ENCODE measurements at regions not wholly inside any gene's neighbourhood (a gene's known extent, or its start where the extent isn't known, plus 50 kb on each side); places are given as distances from the start of the nearest gene placed in this dataset.

- TF ChIP-seq, protein P1, sequence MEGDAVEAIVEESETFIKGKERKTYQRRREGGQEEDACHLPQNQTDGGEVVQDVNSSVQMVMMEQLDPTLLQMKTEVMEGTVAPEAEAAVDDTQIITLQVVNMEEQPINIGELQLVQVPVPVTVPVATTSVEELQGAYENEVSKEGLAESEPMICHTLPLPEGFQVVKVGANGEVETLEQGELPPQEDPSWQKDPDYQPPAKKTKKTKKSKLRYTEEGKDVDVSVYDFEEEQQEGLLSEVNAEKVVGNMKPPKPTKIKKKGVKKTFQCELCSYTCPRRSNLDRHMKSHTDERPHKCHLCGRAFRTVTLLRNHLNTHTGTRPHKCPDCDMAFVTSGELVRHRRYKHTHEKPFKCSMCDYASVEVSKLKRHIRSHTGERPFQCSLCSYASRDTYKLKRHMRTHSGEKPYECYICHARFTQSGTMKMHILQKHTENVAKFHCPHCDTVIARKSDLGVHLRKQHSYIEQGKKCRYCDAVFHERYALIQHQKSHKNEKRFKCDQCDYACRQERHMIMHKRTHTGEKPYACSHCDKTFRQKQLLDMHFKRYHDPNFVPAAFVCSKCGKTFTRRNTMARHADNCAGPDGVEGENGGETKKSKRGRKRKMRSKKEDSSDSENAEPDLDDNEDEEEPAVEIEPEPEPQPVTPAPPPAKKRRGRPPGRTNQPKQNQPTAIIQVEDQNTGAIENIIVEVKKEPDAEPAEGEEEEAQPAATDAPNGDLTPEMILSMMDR (IDR thresholded peaks at IDR 0.05), result no peak
- TF ChIP-seq ELF1 (IDR thresholded peaks at IDR 0.05), result no peak
- no peak for TF ChIP-seq GATA2 (CRISPR knock-in tag; IDR thresholded peaks at IDR 0.05)
- TF ChIP-seq, protein P2, sequence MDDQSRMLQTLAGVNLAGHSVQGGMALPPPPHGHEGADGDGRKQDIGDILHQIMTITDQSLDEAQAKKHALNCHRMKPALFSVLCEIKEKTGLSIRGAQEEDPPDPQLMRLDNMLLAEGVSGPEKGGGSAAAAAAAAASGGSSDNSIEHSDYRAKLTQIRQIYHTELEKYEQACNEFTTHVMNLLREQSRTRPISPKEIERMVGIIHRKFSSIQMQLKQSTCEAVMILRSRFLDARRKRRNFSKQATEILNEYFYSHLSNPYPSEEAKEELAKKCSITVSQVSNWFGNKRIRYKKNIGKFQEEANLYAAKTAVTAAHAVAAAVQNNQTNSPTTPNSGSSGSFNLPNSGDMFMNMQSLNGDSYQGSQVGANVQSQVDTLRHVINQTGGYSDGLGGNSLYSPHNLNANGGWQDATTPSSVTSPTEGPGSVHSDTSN (IDR thresholded peaks at IDR 0.05), result no peak
- no peak for TF ChIP-seq RAD21 (IDR thresholded peaks at IDR 0.05; ENCODE audit: low read length)
- no peak for TF ChIP-seq ZBTB33 (IDR thresholded peaks at IDR 0.05; ENCODE audit: borderline replicate concordance, low read depth)
- TF ChIP-seq, protein P3, sequence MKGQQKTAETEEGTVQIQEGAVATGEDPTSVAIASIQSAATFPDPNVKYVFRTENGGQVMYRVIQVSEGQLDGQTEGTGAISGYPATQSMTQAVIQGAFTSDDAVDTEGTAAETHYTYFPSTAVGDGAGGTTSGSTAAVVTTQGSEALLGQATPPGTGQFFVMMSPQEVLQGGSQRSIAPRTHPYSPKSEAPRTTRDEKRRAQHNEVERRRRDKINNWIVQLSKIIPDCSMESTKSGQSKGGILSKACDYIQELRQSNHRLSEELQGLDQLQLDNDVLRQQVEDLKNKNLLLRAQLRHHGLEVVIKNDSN (IDR thresholded peaks at IDR 0.05; ENCODE audit: borderline replicate concordance, low read depth), result no peak
- no peak for TF ChIP-seq TAF1 (IDR thresholded peaks at IDR 0.05; ENCODE audit: borderline replicate concordance, low read depth, low read length)
Observed at GRCh38 chr6:82569022-82569421, 205.4 kb downstream of the TPBG start.

All from SK-N-SH (cell line).